ENCODE measurements at regions not wholly inside any gene's neighbourhood (a gene's known extent, or its start where the extent isn't known, plus 50 kb on each side); places are given as distances from the start of the nearest gene placed in this dataset.
"Not testable (repeated sequence)": the region's sequence is repeated elsewhere in the genome, so short reads cannot be mapped to it uniquely, and the experiment has no call there.

DNA sequence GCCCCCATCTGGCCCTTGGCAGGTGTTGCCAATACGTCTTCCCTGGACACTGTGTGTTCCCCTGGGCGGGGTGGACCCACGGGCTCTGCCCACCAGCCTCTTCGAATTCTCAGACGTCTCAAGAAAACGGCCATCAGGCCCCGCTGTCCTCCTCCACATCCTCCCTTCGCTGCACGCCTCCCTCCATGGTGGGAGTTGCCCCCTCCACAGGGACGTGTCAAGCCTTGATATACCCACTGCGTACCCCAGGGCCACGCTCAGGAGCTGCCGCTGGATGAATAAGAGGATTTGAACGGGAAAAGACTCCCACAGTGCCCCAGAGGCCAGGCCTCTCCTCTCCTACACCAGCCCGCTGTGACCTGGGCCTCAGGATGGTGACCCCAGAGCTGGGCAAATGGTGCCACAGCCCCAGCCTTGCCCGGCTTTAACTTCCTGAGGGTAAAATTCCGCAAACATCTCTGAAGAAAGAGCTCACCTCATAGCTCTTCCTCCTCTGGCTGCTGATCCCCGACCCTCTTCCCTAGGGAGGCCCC lies 399.3 kb upstream of the MYT1L start:
- no peak for DNase-seq

DNA sequence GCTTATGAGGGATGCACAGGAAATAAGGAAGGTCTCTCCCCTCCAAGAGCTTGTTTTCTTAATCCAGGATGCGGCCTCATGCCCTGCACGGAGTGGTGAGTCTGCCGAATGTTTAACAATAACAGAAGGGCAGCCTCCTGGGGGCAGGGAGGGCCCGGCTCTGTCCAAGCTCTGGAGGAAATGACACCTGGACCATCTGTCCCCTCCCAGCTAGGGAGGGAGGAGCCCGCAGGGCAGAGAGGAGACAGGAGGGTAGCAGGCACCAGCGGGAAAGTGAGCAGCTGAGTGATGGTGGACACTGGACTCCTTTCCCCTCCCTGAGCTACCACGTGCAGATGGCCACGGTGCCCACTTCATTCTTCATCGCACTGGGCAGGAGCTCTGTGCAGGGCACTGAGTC lies 398.2 kb upstream of the MYT1L start:
- DNase-seq: no peak

DNA sequence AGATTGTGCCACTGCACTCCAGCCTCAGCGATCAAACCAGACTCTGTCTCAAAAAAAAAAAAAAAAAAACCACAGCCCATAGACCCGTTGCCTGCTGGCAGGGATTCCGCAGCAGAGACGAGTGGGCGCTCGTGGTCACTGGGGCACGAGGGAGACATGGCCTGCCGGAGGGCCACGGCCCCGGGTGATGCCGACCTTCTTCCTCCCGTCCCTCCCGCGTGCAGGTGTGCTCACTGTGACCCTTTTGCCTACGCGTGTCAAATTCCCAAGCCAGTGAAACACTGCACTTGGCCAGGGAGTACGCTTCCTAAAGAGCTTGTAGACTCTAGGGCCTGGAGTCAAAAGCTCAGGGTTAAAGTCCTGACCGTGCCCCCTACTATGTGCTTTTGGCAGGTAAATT lies 397.6 kb upstream of the MYT1L start:
- DNase-seq: no peak

DNA sequence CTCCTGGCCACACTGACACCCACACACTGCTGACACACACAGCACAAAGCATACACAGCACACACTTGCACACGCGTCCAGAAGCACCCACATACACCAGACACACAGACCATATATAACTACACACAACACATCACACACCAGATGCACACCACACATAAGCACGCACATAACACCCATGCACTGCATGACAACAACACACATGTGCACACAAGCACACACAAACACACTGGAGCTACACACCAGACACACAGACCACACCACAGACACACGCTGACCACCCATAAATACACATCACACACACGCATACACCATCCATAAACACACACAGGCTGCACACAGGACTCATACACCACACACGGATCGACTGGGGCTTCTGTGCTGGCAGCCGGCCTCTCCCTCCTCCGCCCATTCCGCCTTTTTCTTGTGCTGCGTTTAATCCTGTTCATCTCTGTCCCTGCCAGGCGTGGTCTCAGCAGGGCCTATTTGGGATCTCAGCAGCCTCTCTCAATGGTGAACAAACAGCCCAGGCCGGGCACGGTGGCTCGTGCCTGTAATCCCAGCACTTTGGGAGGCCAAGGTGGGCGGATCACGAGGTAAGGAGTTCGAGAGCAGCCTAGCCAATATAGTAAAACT lies 396.9 kb upstream of the MYT1L start:
- no peak for DNase-seq

DNA sequence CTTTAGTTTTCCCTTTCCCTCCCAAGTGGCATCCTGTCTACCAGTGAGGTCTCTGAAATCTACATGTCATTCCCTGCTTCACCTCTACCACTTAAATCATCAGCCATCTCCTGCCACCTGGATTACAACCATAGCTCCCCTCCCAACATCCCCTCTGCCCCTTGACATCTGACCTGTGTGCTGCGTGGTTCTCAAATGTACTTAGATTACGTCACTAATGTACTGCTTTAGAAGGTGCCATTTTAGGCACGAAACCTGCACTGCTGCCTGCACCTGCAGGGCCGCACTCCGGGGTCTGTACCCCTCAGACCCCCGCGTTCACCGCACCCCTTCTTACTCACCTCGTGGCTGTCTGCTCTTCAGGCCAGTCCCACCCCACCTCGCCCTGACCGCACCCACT lies 395.1 kb upstream of the MYT1L start:
- no peak for DNase-seq

DNA sequence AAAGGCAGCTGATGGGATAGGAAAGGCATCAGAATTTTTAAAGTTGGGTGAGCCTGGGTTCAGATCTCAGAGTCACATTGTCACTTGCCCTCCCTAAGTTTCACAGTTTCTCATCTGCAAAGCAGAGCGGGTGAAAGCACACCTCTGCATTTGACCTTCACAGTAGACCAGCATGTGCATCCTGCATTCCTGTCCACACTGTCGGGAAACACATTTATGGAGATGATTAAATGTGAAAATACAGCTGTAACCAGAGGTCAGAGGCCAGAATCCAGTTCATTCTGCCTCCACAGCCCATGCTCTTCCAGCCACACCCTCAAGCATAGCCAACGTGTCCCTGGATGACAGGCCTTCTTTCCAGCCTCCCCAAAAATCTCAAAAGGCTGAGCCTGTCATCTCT lies 392.0 kb upstream of the MYT1L start:
- DNase-seq: no peak

DNA sequence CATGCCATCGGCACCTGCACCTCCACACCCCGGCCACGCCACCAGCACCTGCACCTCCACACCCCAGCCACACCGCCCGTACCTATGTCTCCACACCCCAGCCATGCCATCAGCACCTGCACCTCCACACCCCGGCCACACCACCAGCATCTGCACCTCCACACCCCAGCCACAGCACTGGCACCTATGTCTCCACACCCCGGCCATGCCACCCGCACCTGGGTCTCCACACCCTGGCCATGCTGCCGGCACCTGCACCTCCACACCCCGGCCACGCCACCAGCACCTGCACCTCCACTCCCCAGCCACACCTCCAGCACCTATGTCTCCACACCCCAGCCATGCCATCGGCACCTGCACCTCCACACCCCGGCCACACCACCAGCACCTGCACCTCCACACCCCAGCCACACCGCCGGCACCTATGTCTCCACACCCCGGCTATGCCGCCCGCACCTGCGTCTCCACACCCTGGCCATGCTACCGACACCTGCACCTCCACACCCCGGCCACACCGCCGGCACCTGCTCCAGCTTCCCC lies 390.3 kb upstream of the MYT1L start:
- DNase-seq: no peak

DNA sequence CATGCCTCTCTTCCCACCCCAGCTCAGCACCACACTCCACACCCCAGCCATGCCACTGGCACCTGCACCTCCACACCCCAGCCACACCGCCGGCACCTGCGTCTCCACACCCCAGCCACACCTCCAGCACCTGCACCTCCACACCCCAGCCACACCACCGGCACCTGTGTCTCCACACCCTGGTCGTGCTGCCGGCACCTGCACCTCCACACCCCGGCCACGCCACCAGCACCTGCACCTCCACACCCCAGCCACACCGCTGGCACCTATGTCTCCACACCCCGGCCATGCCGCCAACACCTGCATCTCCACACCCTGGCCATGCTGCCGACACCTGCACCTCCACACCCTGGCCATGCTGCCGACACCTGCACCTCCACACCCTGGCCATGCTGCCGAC lies 389.7 kb upstream of the MYT1L start:
- not testable (repeated sequence) for DNase-seq

DNA sequence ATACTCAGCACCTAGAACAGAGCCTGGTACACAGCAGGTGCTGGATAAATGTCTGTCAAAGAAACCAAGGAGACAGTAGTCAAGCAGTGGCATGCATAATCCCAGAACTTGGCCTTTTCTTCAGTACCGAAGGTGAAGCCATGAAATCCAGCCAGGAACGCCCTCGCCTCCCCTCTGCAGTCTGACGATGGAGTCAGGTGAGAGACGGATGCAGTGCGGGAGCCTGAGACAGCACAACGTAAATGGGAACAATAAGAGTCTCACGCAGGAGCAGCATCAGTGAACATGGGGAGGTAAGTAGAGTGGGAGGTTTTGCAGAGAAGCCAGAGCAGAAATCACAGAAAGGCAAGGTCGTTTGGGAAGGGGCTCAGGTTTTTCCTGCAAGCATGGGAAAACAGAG lies 389.3 kb upstream of the MYT1L start:
- DNase-seq: no peak

DNA sequence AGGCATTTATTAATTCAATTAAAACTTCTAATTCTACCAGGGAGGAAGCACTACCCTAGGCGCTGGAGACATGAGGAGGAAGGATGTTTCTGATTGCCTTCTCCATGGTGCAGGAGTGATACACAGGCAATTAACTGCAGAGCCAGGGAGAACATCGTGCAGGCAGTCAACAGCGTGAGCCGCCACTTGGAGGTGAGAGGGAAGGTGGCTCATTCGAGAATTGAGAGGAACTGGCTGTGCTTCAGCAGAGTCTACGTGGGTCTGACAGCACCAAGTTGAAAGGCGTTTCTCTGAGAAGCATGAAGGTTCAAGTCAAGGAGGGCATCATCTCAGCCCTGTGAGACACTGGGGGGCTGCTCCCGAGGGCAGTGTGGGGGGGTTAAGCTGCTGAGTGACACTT lies 388.7 kb upstream of the MYT1L start:
- DNase-seq: no peak

DNA sequence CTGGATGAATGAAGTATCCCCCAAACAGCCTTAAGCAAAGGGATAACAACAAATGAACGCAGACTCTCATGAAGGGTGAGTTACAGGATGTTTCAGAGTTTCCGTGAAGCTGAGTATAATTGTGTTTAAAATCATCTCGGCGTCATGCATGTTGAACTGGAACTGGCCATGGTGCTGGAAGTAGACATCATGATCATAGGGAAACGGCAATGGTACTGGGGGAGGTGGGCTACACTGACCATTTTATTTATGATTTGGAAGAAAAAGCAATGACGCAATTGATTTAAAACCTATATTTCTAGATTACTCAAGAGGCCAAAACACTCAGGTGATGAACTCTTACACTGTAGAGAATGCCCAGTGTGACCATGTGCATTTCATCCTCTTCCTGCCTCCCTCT lies 387.9 kb upstream of the MYT1L start:
- no peak for DNase-seq

DNA sequence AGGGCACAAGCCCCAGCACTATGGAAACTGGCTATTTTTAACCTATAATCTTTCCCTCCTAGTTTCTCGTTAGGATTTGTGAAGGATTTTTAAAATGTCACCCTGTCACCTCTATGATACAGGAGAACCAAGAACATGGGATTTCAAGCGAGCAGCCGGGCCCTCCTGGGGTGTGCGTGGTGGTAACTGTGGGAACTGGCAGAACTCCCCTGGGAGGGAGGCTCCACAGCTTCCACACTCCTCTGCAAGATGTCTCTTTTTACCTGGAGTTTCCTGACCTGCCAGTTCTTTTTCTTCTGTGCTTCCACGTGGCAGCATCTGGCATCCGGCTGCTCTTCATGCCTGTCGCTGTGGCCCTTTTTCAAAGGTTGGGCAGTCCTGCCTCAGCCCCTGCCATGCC lies 386.3 kb upstream of the MYT1L start:
- no peak for DNase-seq

DNA sequence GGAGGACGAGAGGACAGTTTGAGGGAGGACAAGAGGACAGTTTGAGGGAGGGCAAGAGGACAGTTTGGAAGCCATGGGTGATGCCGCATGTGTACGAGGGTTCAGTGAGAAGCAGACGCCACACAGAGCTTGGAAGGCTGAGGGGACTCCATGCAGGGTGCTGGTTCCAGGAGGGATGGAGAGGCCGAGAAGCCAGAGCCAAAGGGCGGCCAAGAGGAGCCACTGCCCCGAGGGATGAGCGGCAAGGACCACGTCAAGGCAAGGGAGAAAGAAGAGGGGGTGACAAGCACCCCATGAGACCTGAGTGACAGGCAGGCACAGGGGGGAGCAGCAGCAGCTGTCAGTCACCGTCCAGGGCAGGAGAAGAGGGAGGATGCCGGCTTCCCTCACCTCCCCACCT lies 385.7 kb upstream of the MYT1L start:
- DNase-seq: no peak

DNA sequence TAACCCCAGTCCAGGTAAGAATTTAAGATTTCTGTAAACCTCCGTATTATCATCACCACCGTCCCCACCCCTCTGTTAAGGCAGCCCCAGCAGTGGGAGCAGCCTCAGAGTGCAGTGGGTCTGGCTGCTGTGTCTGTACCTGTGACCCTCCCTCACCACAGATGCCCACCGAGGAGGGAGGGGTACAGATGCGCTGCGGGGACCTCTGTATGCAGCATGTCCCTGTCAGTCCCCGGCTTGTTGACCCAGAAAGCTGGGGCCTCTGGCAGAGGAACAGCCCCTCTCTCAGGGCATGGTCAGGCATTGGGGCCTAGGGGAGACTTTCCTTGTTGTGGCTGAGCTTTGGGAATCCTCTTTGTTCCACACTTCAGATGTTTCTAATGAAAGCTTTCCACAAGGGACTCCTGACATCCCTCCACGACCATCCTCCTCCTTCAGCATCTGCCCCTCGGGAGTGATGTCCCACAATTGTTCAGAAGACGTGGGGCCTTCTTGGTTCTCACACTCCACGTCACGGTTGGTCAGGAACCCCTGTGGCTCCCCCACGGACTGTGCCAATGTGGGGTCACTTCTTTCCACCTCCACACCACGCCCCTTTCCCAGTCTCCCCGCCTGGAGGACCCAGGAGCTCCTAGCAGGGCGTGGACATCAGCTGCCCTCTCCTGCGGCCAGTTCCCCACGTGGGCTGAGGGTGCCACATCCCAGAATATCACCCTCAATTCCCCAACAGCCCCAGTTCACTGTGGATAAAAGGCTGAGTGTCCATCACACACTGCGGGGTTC lies 384.2 kb upstream of the MYT1L start:
- DNase-seq: no peak

DNA sequence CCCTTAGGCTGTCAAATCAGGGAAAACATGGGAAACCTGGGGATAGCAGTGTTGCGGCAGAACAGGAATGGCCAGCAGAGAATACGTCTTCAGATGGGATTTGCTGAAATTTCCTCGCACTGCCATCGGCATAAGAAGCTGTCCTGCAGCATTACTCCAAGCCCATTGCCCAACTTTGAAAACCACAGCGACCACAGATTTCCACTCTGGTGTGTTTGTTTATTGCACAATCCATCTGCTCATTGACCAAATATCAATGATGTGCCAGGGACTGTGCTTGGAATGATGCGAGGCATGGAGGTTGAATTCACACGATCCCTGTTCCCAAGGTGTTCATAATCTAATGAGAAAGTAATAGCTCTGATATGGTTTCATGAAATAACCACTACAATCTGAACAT lies 383.3 kb upstream of the MYT1L start:
- DNase-seq: no peak

DNA sequence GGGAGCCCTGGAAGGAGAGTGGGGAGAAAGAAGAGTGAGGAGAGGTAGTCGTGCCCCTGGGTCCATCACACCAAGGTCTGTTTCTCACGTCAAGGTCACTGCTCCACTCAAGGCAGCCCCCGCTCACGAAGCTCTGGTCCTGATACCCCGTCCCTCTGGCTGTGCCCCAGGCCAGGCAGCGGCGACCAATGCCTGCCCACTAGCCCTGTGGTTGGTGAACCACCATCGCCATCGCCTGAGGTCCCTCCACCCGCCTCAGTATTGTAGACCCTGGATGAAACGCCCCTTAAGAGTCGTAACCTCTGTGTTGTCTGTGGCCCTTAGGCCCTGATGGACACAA lies 378.3 kb upstream of the MYT1L start:
- DNase-seq: no peak

DNA sequence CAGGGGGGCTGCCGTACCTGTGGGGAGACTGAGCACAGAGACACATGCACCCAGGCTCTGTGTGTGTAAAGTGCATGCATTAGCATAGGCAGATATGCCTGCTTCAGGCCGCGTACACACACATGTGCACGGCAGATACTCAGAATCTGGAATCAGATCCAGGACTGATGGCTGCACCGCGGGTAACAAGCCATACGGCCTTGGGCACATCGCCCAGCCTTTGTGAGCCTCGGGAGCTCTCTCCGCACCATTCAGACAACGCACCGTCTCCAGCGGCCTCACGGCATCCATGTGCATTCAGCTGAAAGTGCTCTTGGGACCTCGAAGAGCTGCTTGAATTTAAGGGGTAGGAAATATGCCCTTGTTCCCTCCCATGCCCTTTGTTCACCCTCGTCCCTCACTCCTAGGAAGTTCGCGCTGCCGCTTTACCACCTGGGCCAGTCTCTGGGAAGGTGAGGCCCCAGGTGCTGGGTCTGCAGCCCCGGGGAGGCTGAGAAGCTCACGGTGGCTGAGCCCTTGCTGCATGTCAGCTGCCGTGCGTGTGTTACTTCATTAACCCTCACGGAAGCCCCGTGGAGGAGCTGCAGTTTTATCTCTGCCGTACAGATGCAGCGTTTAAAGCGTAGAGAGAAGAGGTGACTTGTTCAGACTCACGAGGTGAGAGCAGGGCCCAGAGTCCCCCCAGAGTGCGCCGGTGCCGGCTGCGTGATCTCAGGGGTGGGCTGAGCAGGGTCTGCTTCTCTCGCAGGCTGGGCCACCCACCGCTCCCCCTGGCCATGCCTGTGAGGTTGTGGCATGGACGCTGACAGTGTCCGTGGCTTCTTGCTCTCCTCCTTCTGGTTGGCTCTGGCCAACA lies 377.7 kb upstream of the MYT1L start:
- DNase-seq: no peak

DNA sequence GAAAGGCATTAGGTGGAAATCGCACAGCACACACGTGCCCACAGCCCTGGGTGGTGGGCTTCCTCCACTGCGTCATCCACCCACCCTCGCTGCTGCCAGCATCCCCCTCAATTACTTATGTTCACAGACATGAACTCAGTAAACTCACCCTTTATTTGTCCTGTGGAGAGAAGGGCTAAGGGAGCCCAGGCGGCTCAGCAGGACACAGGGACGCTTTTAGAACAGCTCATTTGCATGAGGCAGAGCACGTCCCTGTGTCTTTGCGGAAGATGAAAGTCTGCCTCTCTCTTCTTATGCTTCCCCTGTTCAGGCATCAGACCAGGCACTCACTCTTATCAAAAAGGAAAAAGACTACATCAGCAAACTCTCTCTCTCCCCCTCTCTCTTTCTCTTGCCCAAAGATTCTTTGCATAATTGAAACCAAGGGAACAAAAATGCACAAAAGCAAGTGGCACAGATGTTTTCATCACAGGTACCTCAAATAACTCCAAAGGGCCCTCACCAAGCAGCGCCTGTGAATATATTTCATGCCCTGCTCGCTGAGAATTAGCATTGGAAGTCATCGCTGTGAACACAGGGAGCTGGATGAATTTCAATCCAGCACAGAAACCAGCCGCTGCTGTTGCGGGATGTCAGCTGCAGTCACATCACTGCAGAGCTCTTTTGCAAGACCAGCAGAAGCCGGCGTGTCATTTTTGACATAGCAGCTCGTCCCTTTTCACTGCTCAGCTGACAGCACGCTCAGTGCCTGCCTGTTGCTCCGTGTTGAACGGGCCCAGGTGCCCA lies 376.3 kb upstream of the MYT1L start:
- DNase-seq: no peak

DNA sequence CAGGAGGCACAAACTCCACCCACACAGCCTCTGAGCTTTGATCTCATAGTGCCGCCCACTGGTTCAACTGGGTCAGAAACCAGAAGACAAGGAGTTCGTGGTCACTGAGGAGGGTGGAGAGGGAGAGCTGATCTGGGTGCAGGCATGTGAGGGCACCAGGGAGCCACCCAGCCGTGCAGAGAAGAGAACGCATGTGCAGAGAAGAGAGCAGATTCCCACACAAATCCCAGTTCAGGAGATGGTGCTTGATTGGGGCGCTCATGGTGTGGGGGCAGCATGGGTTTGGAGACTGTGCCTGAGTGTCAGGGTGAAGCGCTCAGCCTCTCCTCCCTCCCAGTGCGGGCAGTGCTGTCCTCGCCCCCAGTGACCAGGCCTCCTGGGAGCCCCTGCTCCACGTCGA lies 375.2 kb upstream of the MYT1L start:
- DNase-seq: no peak

DNA sequence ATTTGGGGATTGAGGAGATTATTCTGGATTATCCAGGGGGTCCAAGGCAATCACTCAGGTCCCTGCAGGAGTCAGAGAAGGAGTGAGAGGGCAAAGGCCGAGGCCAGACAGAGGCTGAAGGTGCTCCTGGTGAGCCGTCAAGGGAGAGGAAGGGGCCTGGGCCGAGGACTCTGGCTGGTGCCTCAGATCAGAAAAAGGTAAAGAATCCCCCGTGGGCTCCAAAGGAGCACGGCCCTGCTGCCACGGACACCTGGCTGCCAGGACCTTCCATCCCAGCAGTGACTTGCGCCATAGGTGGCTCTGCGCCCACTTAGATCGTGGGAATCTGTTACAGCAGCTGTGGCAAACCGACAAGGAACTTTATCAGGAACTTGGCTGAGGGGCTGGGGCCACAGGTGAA lies 374.8 kb upstream of the MYT1L start:
- no peak for DNase-seq

DNA sequence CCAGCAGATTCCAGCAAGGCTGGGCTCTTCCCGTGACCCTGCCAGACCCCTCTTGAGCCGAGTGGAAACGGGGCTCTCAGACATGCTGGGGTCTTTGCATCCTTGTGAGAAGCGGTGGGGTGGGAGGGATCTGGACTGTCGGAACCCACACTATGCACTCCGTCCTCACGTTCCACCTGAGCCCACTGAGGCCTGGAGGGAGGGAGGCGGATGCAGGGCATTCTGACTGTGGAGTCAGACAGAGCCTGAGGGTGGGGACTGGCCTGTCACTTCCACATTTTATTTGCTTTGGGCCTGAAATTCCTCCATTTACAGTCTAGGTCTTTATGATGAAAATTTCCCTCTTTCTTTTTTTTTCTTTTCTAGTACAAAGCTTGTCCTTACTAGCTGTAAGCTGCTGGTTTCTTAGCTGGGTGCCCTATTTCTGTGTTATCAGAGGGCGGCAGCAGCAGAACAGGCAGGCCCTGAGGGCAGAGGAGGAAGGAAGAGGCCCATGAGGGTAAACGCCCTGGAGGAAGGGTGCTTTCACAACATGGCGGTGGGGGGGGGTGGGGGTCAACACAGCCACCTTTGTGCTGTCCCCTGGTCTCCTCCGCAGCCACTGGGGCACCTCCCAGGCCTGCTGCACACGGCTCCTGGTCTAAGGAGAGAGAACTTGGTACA lies 373.5 kb upstream of the MYT1L start:
- no peak for DNase-seq

DNA sequence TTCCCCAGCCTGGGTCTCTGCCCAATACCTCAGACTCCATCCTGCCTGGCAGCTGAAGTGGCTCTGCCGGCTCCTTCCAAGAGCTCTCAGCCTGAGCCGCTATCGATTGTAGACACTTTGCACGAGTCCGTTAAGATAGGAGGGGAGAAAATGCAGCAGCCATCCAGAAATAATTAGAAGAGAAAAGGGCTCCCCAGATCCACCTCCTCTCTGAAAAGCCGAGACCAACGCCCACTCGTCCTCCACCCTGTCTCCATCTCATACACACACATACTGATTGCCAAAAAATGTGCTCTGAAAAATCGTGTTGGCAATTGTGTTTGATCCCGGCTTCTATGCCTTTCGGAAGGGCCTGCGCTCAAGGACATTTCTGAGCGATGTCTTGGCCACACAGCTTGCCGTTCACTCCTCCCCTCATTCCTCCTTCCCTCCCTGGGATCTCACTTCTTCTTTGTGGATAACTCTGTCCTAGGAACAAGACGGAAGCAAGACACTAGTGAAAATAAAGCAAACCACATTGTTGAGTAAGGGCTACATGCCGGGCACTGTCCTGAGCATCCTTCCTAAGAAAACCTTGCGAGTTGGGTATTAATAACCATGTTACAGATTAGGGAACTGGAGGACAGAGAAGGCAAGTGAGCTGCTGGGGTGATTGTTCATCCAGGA lies 372.8 kb upstream of the MYT1L start:
- DNase-seq: no peak

All from CD4-positive, alpha-beta T cell treated with Interleukin-12 subunit alpha and Interleukin-12 subunit beta, for 1 hour (primary cell).